HG03439 (cell line): ENCODE measurements at regions not wholly inside any gene's neighbourhood (a gene's known extent, or its start where the extent isn't known, plus 50 kb on each side); places are given as distances from the start of the nearest gene placed in this dataset.

Experiments used
- ATAC-seq: cut with Tn5 transposase; IDR thresholded peaks from one replicate; pipeline ENCODE4 v1.9.1; 2021; ENCODE audit warnings: mild to moderate bottlenecking, moderate library complexity; ENCODE audit not compliant: unreplicated experiment

DNA sequence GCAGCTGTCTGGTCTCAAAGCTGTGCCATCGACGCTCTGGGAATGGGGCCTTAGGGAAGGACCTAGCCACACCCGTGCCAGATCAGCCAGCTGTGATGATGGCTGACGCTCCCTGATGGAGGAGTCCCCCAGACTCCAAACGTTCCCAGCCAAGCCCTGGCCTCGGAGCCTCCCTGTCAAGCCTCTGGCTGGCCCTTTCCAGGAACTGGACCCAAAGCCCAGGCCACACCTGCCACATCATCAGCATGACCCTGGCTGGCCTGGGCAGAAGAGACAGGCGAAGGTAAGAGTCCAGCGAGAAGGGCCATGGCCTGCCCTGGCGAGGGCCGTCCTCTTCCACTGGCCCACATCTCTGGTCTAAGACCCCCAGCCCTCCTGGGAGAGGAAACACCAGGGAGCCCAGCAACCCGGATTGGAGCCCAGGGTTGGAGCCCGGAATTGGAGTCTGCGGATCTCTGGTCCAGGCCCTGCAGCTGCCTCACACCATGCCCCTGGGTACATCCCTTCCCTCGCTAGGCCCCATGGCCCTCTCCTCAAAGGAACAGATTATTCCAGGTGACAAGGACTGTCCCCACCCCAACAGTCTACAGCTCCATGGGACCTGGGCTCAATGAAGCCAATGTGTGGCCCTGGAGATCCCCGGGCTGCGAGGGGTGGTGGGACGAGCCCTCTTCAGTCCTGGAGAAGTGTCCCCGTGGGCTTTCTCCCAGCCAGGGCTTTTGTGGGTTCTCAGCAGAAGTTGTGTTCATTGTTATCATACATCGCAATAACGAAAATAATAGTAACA is 105.1 kb upstream of the TNRC6C start:
- ATAC-seq: no peak

DNA sequence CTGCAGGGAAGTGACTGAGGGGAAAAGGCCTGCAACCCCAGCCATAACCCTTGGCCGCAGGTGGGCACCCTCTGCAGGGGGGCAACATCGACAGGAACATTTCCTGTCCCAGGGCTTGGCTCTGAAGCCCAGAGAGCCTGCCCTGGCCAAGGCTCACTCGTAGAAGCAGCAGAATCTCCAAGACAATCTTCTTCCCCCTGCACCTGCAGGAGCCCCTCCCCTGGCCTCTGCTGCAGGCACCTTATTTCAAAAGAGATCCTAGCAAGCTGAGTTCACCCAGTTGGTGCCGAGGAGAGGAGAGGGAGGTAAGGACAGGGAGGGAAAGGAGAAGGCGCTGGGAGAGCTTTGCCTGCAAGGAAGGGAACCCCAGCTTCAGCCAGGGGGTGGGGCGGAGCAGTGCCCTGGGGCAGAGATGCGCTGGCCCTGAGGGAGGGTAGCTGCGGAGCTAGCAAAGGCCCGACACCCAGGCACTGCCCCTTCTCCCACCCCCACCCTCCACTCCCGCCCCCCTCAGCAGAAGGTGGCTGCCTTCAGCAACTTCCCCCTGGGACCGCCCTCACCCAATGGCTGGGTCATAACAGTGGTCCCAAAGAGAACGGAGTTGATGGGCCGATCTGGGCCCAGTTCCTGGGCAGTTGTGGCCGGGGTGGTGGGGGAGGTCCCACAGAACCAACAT is 104.3 kb upstream of the TNRC6C start:
- no peak for ATAC-seq

DNA sequence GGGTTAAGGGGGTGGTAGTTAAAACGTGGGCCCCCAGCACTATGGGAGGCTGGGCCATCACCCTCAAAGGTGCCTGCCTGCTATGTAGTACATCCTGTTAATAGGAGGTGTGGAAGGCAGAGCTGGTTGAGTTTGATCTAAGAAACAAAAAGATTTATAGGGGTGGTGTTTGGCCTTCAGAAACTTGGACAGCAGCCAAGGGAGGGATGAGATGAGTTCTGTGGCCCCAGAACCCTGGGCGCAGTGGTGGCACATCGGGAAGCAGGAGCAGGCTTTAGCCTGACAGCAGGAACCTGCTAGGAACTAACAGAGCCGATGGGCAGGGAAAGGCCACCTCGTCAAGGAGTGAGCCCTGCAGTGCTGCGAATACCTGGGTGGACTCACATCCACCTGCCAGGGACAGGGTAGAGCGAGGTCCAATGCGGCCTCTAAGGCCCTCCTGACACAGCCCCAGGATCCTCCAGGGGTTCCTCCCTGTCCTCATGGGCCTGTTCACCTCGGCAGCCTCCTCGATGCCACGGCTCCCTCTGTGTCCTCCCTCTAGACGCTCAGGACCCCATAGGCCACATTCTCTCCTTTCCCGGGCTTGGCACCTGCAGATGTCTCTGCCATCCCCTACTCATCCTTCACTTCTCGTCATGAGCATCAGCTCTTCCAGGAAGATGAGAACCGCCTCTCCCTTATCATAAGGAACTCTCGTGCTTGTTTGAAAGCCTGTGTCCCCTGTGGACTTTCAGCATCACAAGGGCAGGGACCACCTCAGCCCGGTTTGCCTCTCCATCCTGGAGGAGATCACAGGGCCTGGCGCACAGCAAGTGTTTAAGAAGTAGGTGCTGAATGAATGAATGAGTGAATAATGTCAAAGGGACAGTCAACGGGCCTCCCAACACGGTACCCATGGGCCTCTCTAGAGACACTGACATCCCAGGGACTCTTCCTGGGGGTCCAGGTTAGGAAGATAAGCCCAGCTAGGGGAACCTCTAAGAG is 103.5 kb upstream of the TNRC6C start:
- no peak for ATAC-seq

DNA sequence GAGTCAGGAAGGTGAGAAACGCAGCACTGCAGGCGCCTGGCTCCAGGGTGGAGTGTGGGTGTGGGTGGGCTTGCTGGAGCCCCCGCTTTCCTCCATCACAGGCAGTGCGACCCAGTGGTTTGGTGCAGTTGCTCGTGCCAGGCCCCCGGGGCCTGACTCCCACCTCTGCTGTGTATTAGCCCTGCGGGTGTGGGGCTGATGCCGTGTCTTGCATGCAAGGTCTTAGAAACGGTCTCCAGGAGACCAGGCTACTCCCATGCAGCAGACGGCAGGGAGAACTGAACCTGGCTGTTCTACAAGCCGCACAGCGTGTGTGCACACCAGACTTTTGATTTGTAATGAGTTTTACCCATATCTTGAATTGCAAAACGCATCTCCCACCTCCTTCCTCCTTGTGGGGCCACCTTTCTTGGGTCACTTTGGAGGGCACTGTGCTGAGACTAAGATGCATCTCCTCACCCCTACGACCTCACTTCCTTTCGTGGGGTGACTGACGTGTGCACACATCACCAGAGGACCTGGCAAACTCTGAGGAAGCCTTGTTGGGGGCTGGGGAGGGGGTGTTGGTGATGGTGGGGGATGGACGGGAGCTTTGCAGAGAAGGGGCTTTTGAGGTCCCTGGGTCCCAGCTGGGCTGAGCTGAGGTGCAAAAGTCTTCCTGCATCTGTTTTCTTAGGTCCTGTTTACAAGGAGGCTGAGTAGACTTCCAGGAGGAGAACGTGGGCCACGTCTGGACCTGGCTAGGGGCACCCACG is 101.8 kb upstream of the TNRC6C start:
- ATAC-seq: no peak

DNA sequence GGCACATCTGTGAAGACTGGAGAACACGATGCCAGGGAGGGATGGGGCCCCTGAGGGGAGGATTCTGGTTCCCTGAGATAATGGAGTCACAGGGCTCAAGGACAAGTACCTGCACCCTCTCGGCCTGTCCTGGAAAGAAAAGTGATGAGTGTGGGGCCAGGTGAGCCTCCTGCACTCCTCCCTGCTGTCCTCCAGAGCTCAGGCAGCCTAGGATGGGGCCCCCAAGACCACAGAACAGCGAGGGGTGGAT is 101.3 kb upstream of the TNRC6C start:
- no peak for ATAC-seq

DNA sequence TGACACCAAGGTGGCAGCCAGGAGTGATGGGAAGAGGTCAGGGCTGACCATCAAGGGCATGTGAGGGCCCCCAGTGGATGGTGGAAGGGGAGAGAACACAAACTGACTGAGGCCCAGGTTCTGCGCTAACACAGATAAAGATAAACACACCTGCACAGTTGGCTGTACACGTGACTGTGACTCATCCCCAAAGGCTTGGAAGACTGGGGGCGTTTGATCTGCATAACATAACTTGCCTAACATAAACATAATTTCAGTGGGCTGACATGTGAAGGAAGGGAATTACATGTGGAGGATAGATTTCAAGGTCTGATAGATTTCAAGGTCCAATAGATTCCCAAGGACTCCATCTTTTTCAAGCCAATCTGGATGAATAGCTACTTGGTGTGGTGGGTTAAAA is 100.9 kb upstream of the TNRC6C start:
- no peak for ATAC-seq

DNA sequence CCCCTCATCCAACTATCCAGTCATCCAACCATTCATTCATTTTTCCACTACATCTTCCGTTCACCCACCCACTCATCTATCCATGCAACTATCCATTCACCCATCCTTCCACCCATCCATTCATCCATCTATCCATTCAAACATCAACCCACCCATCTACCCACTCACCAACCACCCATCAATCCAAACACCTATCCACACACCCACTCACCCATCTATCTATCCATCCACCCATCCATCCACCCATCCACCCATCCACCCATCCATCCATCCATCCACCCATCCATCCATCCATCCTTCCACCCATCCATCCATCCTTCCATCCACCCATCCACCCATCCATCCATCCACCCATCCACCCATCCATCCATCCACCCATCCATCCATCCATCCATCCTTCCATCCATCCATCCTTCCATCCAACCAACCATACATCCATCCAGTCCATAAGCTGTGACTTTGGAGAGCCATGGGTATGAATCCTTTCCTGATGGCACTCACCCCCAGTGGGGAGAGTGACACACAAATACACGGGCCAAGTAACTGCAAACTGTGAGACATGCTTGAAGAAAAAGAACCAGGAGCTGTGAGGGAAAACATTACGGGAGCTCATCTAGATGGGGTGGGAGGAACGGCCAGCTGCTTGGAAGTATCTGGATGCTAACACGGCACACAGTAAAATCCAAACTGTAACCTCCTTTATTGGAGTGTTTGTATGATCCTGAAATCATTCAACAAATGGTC is 100.0 kb upstream of the TNRC6C start:
- no peak for ATAC-seq

DNA sequence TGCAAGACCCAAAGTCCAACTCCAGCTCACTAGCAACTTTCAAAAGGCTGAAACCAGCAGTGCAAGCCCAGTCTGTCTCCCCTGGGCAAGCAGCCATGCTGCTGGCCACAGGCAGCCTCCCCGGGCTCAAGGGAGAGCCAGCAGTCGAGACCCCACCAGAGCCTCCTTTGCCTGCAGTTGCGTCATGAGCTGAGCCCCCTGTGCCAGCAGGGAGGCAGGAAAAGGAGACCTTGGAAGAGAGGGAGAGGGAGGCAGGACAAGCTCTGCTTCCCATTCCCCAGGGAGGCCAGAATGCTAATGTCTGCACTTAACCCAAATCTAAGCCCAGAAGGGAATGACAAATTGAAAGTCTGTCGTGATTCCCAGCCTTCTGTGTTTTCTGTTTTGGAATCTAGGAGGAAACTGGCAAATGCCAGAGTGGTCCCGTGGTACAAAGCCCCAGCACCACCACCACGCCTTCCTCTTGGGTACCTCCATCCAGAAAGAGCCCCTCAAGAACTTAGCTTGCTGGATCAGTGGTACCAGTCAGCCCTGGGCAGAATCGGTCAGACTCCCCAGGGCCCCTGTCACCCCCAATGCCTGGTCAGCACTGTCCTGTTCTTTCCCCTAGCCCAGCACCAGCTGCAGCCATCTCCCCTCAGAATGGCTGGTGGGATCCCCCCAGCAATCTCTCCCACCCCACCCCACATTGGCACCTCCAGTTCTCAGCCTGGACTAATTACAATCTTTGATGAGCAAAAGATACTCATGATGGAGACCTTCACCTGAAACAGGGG is 99.3 kb upstream of the TNRC6C start:
- ATAC-seq: no peak

DNA sequence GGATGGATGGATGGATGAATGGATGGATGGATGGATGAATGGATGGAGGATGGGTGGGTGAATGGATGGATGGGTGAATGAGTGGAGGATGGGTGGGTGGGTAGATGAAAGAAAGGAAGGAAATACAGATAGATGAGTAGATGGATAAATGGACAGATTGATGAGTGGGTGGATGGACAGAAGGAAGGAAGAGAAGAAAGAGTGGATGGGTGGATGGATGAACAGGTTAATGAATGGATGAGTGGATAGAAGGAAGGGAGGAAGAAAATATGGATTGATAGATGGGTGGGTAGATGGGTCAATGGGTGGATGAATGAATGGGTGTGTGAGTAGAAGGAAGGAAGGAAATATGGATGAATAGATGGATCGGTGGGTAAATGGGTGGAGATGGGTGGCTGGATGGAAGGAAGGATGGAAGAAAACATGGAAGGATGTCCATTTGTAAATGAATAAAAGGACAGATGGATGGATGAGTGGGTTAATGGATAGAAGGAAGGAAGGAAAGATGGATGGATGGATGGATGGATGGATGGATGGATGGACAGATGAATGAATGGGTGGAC is 97.3 kb upstream of the TNRC6C start:
- no peak for ATAC-seq

DNA sequence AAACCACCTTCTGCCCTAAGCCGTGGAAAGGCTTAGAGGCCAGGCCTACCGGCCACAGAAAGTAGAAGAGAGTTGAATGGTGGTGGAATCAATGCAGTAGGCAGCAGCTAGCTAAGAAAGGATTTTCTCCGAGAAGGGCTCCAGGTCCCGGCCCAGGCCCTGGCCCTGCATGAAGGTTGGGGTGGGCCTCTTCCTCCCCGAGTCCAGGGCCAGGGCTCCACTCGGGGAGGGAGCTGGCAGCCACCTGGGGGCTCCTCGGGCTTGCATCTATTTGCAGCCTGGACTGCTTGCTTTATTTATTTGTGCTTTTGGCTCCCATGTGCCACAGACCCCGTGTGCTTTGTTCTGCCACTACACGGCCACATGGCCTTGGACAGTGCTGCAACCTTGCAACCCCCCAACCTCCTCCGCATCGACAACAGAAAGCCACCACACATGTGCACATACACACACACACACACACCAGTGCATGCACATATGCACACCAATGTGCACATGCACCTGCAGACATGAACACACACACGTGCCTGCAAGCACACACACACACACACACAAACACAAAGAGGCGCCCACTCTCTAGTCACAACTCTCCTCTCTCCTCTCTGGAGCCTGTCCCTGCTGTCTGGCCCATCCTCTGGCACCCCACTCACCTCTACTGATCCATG is 96.4 kb upstream of the TNRC6C start:
- ATAC-seq: no peak

DNA sequence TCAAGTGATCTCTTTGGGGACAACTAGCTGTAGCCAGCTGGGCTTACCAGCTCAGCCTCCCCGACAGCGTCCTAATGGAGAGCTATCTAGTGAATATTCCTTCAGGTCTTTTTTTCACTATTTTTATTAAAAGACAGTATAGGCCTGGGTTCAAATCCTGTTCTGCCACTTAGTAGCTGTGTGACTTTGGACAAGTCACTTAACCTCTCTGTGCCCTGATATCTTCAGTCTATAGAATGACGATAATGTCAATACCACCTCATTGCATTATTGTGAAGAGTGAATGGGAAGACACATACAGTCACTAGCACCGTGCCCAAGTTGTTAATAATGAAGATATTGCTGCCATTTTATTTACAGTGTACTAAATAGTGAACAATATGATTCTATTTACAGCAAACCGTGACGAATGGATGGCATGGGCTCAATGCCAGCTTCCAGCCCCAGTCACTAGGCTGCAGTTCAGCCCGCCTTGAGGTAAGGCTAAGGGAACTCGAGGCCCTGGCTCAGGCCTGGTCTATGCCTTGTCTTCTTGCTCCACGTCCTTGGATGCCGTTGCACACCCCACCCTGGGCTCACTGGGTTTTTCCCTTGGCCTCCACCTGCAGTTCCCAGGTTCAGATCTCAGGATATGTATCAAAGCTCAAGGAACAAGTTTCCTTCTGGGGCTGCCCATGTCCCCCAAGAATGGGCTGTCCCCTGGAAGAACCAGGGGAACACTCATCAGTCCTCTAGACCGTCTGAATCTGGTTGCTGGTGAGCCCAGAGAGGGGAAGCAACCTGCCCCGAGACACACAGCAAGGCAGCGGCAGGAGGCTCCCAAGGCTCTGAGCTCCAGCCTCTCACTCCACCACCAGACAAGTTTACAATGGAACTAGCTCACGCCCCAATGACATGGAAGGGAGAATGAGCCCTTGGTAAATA is 95.4 kb upstream of the TNRC6C start:
- no peak for ATAC-seq

DNA sequence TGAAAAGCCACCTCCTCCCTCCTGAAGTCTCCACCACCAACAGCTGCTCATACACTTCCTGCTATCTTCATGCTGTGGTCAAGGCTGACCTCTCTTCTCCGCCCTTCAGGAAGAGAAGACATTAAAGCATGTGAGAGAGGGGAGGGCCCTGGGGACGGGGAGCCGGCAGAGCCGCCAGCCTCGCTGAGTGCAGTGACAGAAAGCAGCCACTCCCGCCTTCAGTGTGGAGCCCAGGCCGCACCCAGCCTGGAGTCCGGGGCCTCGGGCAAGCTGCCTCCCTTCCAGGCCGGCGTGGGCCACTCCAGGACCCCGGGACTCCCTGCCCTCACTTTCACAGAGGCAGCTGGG is 94.7 kb upstream of the TNRC6C start:
- ATAC-seq: no peak

DNA sequence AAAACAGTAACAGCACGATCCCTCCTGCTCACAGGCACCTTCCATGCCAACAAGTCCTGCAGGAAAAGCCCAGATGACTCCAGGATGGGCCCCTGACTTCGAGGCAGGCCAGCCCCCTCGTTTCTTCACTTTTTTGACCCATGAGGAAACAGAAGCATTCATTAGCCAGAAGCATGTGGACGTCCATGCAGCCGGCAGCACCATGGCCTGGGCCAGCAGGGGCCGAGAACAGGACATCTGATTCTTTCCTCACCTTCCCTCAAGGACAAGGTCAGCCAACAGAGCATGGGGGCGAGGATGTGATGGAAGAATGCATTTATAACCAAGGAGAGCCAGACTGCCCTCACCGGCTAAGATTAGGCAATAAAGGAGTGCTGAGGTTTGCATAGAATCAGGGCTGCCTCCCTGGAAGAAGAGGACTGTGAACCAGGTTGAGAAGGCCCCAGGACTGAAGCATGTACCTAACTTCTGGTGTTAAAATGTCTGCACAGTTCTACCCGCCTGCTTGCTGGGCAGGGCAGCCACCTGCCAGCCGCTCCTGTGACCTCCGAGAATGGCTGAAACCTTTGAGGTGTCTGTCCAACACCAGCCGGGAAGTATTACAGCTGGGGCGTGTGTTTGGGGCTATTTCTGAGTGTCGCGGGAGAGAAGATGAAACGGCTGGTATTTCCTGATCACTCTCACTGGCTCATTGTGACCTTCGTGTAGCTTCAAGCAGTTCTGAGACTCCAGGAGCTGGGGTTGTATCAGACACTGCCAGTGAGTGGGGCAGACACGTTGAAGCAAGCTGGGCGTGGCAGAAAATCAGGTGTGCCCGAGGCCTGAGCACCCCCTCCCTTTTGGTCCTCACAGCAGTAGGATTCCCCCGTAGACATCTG is 94.0 kb upstream of the TNRC6C start:
- no peak for ATAC-seq

DNA sequence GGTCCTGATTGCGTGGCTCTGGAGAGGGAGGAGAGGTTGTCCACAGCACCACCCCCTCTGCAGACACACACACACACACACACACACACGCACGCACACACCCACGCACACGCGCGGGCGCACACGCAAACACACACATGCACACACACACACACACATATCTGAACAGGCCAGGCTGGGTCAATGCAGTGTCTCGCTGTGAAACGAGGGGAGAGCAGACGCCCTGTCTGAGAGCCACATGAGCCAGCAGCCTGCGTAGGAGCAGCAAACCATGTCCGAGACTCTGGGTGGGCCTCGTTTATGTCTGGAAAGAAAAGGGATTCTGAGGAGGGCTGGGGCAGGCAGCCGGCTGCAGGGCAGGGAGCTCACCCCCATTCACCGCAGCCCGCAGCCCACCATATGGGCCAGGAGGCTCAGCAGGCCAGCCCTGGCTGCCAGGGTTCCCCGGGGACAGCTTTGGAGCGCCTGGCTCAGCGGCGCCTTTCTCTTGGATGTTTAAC is 93.3 kb upstream of the TNRC6C start:
- ATAC-seq: no peak

DNA sequence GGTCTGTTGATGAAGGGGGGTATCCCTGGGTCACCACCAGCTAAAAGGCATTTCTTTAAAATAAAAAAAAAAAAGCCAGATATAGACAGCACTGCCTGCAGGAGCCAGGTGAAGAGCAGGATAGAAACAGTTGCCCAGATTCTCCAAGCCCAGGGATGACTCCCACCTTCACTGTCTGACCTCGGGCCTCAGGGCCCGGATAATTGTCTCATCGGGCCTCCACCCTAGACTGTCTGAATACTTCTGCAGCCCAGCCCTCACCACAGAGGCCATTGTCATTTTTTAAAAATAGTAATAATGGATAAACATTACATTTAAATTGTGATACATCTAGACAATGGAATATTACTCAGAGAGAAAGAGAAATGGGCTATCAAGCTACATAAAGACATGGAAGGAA is 92.8 kb upstream of the TNRC6C start:
- no peak for ATAC-seq

DNA sequence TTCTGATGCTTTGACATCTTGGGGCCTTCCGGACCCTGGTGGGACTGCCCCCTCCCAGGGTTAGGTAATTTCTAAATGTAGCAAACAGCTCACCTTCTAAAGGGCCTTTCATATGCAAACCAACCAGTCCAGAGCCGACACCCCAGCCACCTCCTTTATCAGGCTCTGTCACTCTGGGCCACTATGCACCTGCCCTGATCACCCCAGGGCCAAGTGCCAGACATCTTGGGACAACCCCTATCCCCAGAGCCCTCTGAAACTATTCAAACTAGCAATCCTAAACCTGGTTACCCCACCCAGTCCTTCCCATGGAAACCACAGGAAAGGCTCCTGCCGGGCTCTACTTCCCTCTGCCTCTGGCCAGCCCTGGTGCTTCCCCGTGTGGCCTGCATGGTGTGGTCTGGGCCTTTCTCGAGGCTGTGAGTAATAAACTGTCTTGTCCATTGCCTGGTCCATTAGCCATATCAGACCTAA is 91.2 kb upstream of the TNRC6C start:
- no peak for ATAC-seq
